ENCODE measurements at regions not wholly inside any gene's neighbourhood (a gene's known extent, or its start where the extent isn't known, plus 50 kb on each side); places are given as distances from the start of the nearest gene placed in this dataset.

- no peak for TF ChIP-seq ZNF462 (CRISPR knock-in tag; IDR thresholded peaks at IDR 0.05)
Measured at GRCh38 chr14:71551291-71551950, 380.8 kb upstream of the RGS6 start (continued).

- Histone ChIP-seq H3K9me2 (ENCODE audit: insufficient read depth) (no peaks in the 10 kb centered on the region), H4K20me1 (replicated peaks; ENCODE audit: insufficient read depth) (no peaks in the 10 kb centered on the region), H3K27me3 (ENCODE audit: insufficient read depth) (no peaks in the 10 kb centered on the region), H3F3A (replicated peaks; ENCODE audit: low read depth) (no peaks in the 10 kb centered on the region), H3K36me3 (ENCODE audit: insufficient read depth) (no peaks in the 10 kb centered on the region), H3K4me2 (no peak overlapping the region), H3K27ac (ENCODE audit: low read depth) (no peak overlapping the region), H2AFZ (no peak overlapping the region), H3K4me3 (no peak overlapping the region), H3K4me1 (ENCODE audit: insufficient read depth) (no peaks in the 10 kb centered on the region; the same call in 1 of the 2 replicates), H3K79me2 (replicated peaks; ENCODE audit: insufficient read depth) (peaks cover 11% of the 10 kb centered on the region)
- no peaks in the 10 kb centered on the region for H3K36me3 Mint-ChIP-seq (ENCODE audit: low read depth)
- H3K27ac Mint-ChIP-seq: no peak overlapping the region
- no peaks in the 10 kb centered on the region; the same call in 2 of the 3 replicates for H3K9me3 Mint-ChIP-seq
- DNase-seq (ENCODE audit: low spot score) (peak; percentile 44), ATAC-seq (peak; percentile 62)
- no peak overlapping the region for H3K4me3 Mint-ChIP-seq
- H3K4me1 Mint-ChIP-seq: peaks cover 12% of the 10 kb centered on the region; the same call in 2 of the 3 replicates
- no peak for TF ChIP-seq NANOG (IDR thresholded peaks at IDR 0.05; ENCODE audit: borderline replicate concordance)
- TF ChIP-seq, protein P1, sequence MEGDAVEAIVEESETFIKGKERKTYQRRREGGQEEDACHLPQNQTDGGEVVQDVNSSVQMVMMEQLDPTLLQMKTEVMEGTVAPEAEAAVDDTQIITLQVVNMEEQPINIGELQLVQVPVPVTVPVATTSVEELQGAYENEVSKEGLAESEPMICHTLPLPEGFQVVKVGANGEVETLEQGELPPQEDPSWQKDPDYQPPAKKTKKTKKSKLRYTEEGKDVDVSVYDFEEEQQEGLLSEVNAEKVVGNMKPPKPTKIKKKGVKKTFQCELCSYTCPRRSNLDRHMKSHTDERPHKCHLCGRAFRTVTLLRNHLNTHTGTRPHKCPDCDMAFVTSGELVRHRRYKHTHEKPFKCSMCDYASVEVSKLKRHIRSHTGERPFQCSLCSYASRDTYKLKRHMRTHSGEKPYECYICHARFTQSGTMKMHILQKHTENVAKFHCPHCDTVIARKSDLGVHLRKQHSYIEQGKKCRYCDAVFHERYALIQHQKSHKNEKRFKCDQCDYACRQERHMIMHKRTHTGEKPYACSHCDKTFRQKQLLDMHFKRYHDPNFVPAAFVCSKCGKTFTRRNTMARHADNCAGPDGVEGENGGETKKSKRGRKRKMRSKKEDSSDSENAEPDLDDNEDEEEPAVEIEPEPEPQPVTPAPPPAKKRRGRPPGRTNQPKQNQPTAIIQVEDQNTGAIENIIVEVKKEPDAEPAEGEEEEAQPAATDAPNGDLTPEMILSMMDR (conservative IDR thresholded peaks at IDR 0.05; ENCODE audit: low read depth in 2 of 2): peak; percentile 47 to 55
- no peaks in the 10 kb centered on the region for H3K27me3 Mint-ChIP-seq (ENCODE audit: insufficient read depth, low read depth, poor library complexity)
Measured at GRCh38 chr14:71552809-71553208, 379.4 kb upstream of the RGS6 start.

Measured in GM23338 (cell line).